ENCODE measurements at regions not wholly inside any gene's neighbourhood (a gene's known extent, or its start where the extent isn't known, plus 50 kb on each side); places are given as distances from the start of the nearest gene placed in this dataset.

DNA sequence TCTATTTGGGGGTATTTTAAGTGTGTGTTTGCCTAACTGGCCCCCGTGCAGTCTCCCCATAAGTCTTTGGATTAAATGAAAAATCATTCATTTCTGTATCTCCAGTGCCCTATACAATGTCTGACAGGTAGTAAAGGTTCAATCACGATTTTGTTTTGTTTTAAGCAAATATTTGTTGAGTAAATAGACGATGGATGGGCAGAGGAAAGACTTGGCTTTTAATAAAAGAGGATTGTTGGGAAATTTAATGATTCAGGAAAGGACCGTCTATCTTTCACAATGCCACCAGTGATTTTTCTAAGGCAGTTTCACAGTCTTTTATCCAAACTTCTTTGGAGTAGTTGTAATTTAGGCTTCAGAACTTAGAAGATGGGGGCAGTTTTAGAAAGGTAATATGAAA is 636.6 kb upstream of the GOT2 start:
- DNase-seq (ENCODE audit: low spot score), result no peak
- no peaks in the 10 kb centered on the region for H3K27me3 ChIP-seq
- no peaks in the 10 kb centered on the region for H3K36me3 ChIP-seq
- H3K9me3 ChIP-seq, result no peaks in the 10 kb centered on the region
- no peaks in the 10 kb centered on the region for H3K4me1 ChIP-seq
- TF ChIP-seq, protein P1, sequence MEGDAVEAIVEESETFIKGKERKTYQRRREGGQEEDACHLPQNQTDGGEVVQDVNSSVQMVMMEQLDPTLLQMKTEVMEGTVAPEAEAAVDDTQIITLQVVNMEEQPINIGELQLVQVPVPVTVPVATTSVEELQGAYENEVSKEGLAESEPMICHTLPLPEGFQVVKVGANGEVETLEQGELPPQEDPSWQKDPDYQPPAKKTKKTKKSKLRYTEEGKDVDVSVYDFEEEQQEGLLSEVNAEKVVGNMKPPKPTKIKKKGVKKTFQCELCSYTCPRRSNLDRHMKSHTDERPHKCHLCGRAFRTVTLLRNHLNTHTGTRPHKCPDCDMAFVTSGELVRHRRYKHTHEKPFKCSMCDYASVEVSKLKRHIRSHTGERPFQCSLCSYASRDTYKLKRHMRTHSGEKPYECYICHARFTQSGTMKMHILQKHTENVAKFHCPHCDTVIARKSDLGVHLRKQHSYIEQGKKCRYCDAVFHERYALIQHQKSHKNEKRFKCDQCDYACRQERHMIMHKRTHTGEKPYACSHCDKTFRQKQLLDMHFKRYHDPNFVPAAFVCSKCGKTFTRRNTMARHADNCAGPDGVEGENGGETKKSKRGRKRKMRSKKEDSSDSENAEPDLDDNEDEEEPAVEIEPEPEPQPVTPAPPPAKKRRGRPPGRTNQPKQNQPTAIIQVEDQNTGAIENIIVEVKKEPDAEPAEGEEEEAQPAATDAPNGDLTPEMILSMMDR (IDR thresholded peaks at IDR 0.05), result no peak
- H3K4me3 ChIP-seq, result no peak overlapping the region
- no peak overlapping the region for H3K27ac ChIP-seq

DNA sequence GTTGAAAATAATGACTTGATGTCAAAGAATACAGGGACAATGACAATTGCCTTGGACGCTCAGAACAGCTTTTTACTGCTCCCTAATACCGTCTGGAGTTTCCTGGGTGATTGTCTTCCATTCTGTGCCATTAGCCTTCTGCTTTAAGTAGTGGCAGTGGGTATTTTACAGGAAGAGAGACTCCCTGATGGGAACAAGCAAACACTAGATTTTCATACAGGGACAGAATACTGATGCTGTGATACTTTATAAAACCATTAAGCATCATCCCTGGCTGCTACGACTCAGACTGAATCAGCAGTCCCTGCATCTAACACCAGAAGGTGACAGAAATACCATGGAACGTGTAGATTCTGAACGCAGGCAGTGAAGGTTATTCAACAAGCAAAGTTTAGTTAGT is 635.4 kb upstream of the GOT2 start:
- TF ChIP-seq, protein P1 (IDR thresholded peaks at IDR 0.05), result no peak
- Histone ChIP-seq H3K9me3 (no peaks in the 10 kb centered on the region), H3K4me1 (no peaks in the 10 kb centered on the region), H3K4me3 (no peak overlapping the region), H3K36me3 (no peaks in the 10 kb centered on the region), H3K27me3 (no peaks in the 10 kb centered on the region), H3K27ac (no peak overlapping the region)
- no peak for DNase-seq (ENCODE audit: low spot score)

GRCh38 chr16:59368586-59368985 is 634.5 kb upstream of the GOT2 start:
- TF ChIP-seq, protein P1 (IDR thresholded peaks at IDR 0.05), result no peak
- no peak for DNase-seq (ENCODE audit: low spot score)
- Histone ChIP-seq H3K4me1 (no peaks in the 10 kb centered on the region), H3K4me3 (no peak overlapping the region), H3K9me3 (no peaks in the 10 kb centered on the region), H3K27ac (no peak overlapping the region), H3K27me3 (no peaks in the 10 kb centered on the region), H3K36me3 (no peaks in the 10 kb centered on the region)

DNA sequence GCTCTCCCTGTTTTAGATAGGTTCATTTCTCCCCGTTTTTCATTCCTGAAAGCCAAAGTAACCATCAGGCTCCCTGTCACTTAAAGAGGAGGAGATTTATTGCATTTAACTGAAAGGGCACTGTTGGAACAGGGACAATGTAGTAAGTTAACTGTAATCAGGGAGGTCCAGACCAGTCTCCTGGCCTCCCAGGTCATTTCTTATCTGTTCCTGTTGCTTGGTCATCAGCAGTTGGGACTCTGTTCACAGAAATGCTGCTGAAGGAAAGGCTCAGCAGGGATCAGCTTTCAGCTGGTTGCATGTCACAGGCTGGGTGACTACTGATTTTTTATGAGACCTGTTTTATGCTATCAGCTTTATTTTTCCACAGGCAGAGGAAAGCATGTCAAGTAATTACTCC is 622.6 kb upstream of the GOT2 start:
- H3K36me3 ChIP-seq, result no peaks in the 10 kb centered on the region
- DNase-seq (ENCODE audit: low spot score), result no peak
- H3K4me1 ChIP-seq, result no peaks in the 10 kb centered on the region
- no peaks in the 10 kb centered on the region for H3K27me3 ChIP-seq
- H3K27ac ChIP-seq, result no peak overlapping the region
- no peaks in the 10 kb centered on the region for H3K9me3 ChIP-seq
- H3K4me3 ChIP-seq, result no peak overlapping the region
- TF ChIP-seq, protein P1 (IDR thresholded peaks at IDR 0.05), result no peak

- DNase-seq (ENCODE audit: low spot score), result no peak
- H3K36me3 ChIP-seq, result no peaks in the 10 kb centered on the region
- no peaks in the 10 kb centered on the region for H3K9me3 ChIP-seq
- no peak overlapping the region for H3K4me3 ChIP-seq
- no peaks in the 10 kb centered on the region for H3K4me1 ChIP-seq
- H3K27me3 ChIP-seq, result no peaks in the 10 kb centered on the region
- H3K27ac ChIP-seq, result no peak overlapping the region
- TF ChIP-seq, protein P1 (IDR thresholded peaks at IDR 0.05), result no peak
Observed at GRCh38 chr16:59356144-59356543, 622.0 kb upstream of the GOT2 start.

DNA sequence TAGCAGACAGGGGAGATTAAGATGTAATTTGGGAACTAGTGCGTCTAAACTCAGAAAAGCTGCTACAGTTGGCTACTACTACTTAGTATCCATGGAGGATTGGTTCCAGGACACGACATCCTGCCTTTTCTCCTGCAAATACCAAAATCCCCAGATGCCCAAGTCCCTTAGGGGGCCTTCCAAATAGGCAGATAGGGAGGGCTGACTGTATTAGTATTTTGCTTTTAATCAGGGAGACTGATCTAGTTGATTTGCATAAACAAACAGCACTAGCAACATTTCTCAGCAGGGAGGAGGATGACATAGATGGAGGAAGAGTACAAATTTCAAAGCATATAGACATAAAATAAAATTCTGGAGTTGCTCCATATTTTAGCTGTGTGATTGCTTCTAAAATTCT is 621.6 kb upstream of the GOT2 start:
- no peaks in the 10 kb centered on the region for H3K27me3 ChIP-seq
- no peaks in the 10 kb centered on the region for H3K4me1 ChIP-seq
- TF ChIP-seq, protein P1 (IDR thresholded peaks at IDR 0.05), result no peak
- H3K9me3 ChIP-seq, result no peaks in the 10 kb centered on the region
- no peak for DNase-seq (ENCODE audit: low spot score)
- H3K36me3 ChIP-seq, result no peaks in the 10 kb centered on the region
- no peak overlapping the region for H3K4me3 ChIP-seq
- no peak overlapping the region for H3K27ac ChIP-seq
